AML-193 (cell line): ENCODE measurements at regions not wholly inside any gene's neighbourhood (a gene's known extent, or its start where the extent isn't known, plus 50 kb on each side); places are given as distances from the start of the nearest gene placed in this dataset.
"Not testable (repeated sequence)": the region's sequence is repeated elsewhere in the genome, so short reads cannot be mapped to it uniquely, and the experiment has no call there.

Experiments used
- DNase-seq, 2 experiments: peaks; one replicate each; lab custom pipeline; 2025; lab: John Stamatoyannopoulos, UW

DNA sequence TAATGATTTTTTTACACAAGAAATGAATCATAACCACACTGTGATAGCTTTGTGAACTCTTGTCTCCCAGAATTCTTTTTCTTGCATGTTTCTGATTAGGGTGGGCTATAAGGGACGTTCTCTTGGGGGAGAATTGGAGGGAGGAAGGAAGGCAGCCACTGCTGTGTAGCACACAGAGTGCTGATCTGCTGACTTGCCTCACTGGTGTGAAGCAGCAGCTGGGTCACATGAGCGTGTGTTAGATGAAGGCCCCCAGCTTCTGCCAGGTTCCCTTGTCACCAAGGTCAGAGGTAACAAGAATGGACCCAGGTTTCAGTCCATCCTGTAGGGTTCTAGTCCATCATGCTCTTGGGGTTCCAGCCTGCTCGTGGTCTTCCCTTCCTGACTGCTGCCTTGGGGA lies 107.4 kb upstream of the GLI2 start:
- DNase-seq: no peak

DNA sequence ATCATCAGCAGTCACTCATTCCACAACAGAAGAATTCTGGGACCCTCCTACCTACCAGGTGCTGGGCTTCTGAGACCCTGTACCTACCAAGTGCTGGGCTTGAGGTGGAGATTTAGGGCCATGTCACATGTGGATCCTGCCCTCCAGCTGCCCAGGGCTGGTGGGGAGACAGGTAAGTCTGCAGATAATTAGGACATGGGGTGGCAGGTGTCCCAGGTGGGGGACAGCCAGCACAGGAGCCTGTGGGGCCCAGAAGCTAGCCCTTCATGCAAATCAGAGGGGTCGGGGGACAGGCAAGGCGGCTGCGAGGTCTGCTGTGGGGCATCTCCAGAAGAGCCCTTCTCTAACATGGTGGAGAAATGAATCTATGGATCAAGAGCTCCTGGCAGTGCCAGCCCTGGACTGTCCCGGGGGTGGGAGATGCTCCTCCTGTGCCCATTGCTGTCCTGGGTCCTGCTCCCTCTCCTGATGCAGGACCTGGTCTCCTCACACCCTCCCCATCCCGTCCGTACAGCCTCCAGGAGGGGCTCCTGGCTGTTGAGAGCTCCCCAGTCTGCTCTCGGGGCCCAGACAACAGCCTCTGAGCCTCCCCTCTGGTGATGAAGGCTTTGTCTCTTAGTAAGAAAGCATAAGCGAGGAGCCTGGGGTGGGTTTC lies 106.3 kb upstream of the GLI2 start:
- no peak for DNase-seq

DNA sequence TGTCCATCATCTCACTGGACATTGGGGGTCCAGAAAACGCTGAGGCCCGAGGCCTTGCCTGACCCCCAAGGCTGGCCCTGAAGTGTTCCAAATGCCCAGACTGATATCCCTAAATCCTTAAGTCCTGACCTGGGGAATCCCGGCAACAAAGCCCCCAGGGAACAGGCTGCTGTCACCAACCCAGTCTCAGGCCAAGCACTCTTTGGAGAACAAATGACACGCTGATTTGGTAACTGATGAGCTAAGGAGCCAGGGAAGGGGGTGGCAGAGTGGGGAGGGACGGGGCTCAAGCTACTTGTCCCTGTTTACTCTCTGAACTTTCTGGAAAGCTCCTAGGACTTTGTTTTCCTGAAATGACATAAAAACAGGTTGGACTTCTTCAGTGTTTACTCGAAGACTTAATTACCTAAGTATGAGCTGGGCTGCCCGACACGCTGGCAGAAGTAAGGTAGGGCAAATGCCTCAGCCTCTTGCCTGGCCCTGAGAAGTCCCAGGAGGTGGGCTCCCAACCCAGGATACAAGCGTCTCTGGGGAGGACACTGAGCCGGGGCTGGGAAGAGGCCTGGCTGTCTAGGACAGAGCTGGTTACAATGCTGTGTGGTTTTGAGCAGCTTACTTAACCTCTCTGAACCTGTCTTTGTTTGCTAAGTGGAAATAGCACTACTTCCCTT lies 105.5 kb upstream of the GLI2 start:
- no peak for DNase-seq

DNA sequence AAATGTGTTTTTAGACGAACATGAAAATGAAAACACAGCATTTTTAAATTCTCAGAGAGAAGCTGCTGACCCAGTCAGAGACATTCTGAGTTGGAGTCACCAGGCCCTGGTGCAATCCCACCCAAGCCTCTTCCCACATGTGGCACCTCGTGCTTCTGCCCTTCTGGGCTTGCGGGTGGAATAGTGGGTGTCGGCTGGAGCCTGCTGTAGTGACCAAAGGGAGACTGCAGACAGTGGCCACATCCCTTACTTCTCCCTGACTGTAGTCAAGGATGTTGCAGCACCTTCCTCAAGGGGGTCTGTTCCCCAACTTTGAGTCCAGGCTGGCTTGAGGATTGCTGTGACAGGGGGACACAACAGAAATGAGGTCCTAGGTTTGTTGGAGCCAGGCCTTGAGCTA lies 104.4 kb upstream of the GLI2 start:
- DNase-seq: no peak

DNA sequence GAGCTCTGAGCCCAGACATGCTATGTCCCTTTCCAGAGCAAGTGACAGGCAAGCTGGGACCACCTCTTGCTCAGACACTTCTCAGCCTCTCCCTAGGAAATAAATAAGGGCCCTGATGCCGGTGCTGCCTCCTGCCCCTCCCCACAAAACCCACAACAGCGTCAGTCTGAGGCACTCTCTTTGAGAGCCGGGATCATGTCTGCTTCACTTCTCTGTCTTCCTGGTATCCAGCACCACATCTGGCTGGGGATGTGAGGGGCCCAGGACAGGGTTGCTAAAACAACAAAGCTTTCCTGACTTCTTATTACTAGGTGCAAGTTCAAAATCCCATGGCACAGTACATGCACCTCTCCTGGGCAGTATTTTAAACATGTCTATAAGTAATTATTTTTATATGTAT lies 103.9 kb upstream of the GLI2 start:
- no peak for DNase-seq

DNA sequence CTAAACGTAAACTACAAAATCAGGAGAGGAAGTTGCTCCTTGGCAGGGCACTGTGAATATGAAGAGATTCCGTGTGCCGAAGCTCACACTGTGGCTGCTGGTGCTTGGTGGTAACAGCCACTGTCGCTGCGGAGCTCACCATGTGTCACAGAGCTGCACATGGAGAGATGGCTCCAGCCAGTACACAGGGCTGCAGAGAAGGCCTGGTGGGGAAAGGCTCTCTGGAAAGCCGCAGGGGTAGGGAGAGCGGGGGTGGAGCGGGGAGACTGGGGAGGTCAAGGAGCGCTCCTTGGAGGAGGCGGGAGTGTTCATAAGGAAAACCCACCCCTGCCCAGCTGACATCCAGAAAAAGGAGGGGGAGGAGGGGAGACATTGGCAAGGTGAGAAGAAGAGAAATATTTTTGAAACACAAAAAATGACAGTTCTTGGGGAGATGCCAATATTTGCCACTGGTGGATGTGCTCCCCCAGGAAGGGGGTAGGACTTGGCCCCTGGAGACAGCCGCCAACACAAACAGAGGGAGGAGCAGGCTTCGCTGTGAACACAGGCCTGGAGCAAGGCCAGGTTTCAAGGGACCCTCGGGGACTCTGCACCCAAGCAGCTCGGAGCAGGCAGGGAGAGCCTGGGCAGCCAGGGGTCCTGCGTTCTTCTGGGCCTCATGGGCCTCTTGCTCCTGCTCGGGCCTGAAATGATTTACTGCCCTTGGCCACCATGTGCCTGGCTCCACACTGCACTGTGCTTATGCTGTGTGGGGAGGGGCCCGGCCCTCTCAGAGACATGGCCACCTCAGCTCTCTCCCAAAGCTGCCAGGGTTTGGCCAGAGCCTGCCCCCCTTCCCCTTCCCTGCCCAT lies 102.6 kb upstream of the GLI2 start:
- DNase-seq: no peak

DNA sequence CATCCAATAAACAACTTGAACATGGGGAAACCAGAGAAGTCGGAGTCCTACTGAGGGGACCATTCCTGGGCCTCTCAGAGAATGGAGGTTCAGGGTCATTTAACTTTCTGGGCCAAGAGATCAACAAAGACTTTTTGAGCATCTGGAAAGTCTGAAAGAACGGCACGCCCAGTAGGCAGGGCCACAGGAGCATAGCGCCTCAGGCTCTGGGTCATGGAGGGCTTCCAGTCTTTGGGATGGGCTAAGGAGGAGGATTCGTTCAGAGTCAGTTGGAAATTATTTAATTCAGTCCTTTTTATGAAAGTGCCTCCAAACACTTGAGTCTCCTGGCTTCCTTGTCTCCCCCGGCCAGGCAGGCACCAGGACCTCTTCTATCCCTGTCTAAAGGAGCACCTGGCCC lies 101.1 kb upstream of the GLI2 start:
- DNase-seq: no peak

DNA sequence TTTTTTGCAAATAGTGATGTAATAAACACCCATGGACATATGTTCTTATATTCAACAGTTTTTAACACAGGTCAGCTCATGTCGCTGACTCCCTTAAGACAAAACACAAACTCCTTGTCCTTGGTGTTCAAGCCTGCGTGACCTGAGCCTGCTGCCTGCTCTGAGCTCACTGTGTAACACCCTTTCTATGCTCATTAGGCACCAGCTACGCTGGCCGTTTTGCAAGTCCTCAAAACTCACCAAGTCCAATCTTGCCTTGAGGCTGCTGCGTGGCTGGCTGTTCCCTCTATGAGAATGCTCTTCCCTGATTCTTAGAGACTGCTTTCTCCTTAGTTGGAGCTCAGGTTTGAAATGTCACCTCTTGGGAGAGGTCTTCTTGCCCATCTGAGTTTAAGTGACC lies 100.5 kb upstream of the GLI2 start:
- no peak for DNase-seq

DNA sequence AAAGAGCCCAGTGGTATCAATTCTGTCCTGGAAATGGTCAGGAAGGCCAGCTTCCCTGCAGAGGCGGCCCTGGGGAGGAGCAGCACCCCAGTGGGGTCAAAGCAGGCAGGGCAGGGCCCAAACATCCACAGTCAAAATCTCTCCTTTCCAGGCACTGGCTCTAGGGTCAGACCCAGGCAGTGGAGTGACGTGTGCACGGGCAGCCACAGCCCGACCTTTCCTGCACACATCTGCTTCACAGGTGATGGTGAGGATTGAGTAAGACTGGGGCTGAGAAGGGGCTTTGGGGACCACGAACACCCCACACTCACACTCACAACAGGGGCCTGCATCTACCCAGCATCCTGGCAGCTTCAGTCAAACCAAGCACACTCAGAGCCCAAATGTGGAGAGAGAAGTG lies 97.8 kb upstream of the GLI2 start:
- DNase-seq: no peak

DNA sequence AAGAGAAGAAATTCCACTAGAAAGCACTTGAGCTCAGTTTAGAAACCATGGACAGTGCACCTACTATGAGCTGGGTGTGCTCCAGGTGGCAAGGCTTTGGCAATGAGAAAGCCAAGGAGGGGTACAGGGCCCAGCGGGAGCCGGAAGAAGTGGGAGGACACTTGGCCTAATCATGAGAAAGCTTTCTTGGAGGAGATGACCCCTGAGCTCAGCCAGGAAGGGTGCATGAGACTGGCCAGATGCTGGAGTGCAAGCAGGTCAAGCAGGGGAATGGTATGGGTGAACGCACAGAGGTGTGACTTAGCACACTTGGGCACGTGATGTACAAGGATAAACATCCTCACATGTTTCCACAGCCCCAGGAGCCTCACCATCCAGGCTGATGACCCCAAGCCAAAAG lies 97.2 kb upstream of the GLI2 start:
- DNase-seq: no peak

DNA sequence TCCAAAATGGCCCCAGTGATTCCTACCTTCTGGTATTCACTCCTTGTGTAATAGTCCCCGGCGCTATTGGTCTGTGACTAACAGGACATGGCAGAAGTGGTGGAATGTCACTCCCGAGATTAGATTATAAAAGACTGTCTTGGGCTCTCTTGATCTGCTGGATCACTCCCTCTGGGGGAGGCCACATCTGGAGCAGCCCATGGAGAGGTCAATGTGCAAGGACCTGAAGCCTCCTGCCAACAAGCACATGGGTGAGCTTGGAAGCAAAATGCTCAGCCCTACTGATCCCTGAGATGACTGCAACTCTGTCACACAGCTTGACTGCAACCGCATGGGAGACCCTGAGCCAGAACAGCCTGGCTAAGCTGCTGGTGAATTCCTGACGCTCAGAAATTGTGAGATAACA lies 94.3 kb upstream of the GLI2 start:
- DNase-seq: no peak

DNA sequence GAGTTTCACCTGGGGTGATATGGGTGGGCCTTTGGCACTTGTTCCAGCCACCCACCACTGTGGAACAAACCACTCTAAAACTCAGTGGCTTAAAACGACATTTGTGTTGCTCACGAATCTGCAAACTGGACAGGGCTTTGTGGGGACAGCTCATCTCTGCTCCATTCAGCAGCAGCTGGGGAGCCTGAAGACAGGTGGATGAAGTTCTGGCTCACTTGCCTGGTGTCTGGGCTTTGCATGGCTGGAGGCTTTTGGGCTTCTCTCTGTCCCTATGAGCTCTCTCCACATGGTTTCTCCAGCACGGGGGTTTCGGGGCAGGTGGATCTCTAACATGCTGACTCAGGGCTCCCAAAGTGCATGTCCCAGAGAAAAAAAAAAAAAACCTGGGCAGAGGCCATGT lies 93.0 kb upstream of the GLI2 start:
- no peak for DNase-seq

DNA sequence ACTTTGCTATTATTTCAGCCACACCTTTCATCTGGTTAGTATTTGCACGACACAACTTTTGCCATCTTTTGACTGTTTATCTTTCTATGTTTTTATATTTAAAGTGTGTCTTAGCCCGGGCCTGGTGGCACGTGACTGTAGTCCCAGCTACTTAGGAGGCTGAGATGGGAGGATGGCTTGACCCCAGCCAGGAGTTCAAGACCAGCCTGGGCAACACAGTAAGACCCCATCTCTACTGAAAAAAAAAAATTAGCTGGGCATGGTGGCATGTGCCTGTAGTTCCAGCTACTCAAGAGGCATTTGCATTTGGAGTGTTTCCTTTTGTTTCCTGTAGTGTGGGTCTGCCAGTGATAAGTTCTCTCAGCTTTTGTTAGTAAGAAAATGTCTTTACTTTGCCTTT lies 88.7 kb upstream of the GLI2 start:
- no peak for DNase-seq

DNA sequence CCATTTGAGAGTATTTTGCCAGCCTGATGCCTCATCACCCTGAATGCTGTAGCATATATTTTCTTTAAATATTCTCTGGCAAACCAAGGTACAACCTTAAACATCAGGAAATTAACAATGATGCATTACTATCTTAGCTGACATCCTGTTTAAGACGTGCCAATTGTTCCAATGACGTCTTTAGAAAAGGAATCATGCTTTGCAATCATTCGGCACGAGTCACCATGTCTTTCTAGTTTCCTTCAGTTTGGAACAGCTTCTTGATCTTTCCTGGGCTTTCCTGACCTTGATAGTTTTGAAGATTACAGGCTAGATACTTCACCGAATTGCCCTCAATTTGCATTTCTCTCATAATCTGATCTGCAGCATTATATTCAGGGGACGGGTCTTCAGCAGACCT lies 88.2 kb upstream of the GLI2 start:
- no peak for DNase-seq

DNA sequence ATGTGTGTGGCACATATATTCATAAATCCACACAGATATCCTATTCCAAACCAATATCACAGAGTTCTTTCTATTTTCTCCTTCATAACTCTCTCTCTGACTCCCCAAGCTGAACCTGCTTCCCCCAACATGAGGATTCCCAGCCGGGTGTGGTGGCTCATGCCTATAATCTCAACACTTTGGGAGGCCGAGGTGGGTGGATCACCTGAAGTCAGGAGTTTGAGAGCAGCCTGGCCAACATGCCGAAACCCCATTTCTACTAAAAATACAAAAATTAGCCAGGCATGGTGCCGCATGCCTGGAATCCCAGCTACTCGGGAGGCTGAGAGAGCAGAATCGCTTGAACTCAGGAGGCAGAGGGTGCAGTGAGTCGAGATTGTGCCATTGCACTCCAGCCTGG lies 86.3 kb upstream of the GLI2 start:
- not testable (repeated sequence) for DNase-seq

DNA sequence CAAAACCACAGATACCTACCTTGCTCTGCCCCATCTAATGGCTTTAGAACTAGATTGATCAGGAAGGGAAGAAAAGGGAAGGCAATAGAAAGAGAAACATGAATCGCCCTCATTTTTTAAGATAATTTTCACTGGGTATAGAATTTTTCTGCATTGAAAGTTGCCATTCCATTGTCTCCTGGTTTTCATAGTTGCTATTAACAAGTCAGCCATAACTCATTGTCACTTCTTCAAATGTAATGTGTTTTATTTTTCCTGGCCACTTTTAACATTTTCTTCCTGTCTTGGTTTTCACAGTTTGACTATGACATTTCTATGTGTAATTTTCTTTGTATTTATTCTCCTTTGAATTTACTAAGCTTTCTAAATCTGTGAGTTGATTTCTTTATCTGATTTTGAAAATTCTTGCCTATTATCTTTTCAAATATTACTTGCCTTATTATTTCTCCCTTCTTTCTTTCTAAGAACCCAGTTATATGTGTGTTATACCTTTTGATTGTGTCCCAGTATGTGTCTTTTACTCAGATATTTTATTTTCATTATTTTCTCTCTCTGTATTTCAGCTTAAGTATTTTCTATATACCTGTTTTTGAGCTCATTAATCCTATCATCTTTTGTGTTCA lies 85.5 kb upstream of the GLI2 start:
- no peak for DNase-seq

DNA sequence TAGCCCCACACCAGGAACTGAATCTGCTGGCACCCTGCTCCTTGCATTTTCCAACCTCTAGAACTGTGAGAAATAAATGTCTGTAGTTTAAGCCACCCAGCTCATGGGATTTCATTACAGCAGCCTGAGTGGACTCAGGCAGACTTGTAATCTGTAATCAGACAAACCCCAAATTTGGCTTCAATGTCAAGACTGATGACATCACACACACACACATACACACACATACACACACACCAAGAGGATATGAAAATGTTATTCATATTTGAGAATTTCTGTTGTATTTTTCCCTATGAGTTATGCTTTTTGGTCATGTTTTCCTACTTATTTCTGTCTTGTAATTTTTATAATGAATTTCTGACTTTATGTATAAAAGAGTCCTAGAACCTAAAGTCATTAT lies 83.8 kb upstream of the GLI2 start:
- no peak for DNase-seq

DNA sequence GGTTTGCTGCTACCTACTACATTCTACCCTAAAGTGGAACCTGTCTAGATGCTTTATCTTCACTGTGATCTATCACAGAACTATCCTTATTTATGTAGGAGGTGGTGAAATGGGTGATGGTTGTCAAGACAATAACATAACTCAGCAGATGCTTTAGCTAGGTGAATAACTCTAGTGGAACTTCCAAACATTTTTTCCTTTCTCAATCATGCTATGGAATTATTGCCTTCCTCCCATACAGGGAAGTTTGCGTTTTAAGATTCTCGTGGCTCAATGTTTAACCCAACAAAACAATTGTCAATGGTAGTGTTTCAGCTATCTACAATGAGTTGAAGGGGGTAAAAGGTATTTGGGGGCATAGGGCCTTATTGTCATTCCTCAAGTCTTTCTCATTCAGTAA lies 82.6 kb upstream of the GLI2 start:
- DNase-seq: no peak

DNA sequence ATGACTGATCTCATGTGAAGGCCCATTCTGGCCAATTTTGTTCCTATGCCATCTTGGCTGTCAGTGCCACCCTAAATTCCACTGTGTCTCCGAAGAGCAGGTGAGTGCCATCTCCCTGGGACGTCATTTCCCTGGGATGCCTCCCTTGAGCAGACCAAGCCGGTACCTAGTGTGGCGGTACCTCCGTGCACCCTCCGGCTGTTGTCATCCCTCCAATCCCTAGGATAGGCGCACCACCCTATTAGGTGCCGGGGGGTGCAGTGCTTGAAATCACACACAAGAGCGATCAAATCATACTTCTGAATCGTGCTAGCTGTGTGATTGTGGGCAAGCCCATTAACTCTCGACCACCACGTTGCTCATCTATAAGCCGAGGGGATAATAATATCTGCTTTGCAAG lies 81.8 kb upstream of the GLI2 start:
- DNase-seq: no peak

DNA sequence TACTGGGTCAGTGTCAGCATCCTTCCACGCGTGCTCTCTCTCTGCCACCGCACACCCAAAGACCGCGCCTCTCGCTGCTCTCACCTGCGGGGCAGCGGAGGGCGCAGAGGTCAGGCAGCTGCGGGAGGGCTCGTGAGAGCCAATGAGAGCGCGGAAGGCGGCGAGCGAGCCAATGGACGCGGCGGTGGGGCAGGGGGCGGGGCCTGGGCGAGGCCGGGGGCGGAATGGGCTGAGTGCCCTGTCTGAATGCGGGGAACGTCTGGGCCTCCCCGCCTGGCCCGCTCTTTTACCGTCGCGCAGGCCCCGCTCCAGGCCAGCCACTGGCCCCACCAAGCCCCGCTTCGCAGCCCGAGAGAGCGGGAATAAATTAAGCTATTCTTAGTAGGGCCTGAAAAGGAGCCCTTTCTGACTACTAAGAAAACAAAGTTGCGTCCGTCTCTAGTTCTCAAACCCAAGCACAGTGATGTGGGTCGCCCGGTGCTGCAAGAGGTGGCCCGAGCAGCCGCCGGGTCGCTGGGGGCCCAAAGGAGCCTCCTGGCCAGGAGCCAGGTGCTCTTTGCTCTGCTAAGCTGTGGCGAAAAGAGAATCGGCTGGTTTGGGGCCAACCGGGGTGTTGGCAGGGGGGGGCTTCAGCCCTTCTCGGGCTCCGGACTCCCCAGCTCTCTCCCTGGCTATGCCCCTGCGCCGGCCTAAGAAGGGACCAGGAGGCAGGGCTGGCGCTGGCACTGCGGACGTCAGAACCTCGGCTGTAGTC lies 81.1 kb upstream of the GLI2 start:
- no peak for DNase-seq

DNA sequence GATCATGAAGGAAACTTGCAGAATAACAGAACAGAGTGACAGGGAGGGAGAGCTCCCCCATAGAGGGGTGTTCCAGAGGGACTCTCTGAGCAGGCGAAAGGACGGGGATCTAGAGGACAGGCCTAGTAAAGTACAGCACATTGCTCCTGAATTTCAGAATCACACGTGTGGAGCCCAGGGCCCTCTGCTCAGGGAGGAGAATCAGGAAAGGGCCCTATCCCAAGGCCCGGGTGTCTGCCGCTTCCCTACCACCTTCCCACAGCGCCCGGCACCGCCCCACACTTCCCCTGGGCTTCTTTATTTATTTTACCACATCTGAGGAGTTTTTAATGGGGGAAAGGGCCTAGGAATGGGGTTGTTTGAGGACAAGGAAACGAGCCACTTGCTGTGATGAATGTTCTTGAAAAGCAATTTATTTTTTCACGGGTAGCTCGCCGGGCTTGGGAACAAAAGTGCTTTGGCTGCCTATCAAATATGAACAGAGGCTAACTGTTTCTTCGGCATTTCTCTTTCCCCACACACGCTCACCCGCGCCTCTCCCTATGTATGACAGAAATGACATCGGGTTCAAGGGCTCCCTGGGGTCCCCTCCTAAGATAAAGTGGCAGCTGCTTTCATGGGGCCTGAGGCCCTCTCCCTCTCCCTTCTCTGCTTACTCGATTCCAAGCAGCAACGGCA lies 79.3 kb upstream of the GLI2 start:
- DNase-seq: no peak
